GM19043 (cell line): ENCODE measurements at regions not wholly inside any gene's neighbourhood (a gene's known extent, or its start where the extent isn't known, plus 50 kb on each side); places are given as distances from the start of the nearest gene placed in this dataset.

ENCODE experiments used
- ATAC-seq: cut with Tn5 transposase; IDR thresholded peaks from one replicate; pipeline ENCODE4 v1.9.1; 2021; ENCODE audit warnings: low read depth; ENCODE audit not compliant: unreplicated experiment

- ATAC-seq = no peak
These were observed 847.6 kb downstream of the NTRK3 start for GRCh38 chr15:87408902-87409301.

- no peak for ATAC-seq
These were observed 852.6 kb downstream of the NTRK3 start for GRCh38 chr15:87403973-87404372.

- ATAC-seq = no peak
These were observed 854.6 kb downstream of the NTRK3 start for GRCh38 chr15:87401973-87402372.

- ATAC-seq = no peak
These were observed 861.9 kb downstream of the NTRK3 start for GRCh38 chr15:87394676-87395075.

GRCh38 chr15:87387766-87388165 lies 868.8 kb downstream of the NTRK3 start:
- ATAC-seq = no peak

GRCh38 chr15:87374339-87374738 lies 882.2 kb downstream of the NTRK3 start:
- no peak for ATAC-seq

- no peak for ATAC-seq
These were observed 887.3 kb downstream of the NTRK3 start for GRCh38 chr15:87369269-87369668.

- ATAC-seq = no peak
These were observed 888.0 kb downstream of the NTRK3 start for GRCh38 chr15:87368511-87368910.

- no peak for ATAC-seq
These were observed 891.4 kb downstream of the NTRK3 start for GRCh38 chr15:87365186-87365585.

GRCh38 chr15:87362531-87362930 lies 894.0 kb downstream of the NTRK3 start:
- no peak for ATAC-seq

- ATAC-seq = no peak
These were observed 898.8 kb downstream of the NTRK3 start for GRCh38 chr15:87357637-87358313.

GRCh38 chr15:87355946-87356345 lies 900.6 kb downstream of the NTRK3 start:
- no peak for ATAC-seq

- no peak for ATAC-seq
These were observed 901.7 kb downstream of the NTRK3 start for GRCh38 chr15:87354661-87355410.

- no peak for ATAC-seq
These were observed 907.4 kb downstream of the NTRK3 start for GRCh38 chr15:87349181-87349580.

GRCh38 chr15:87348746-87349145 lies 907.8 kb downstream of the NTRK3 start:
- no peak for ATAC-seq

- ATAC-seq = no peak
These were observed 908.6 kb downstream of the NTRK3 start for GRCh38 chr15:87347806-87348515.

- ATAC-seq = no peak
These were observed 910.6 kb downstream of the NTRK3 start for GRCh38 chr15:87345961-87346360.

- no peak for ATAC-seq
These were observed 912.6 kb downstream of the NTRK3 start for GRCh38 chr15:87343966-87344365.

- ATAC-seq = no peak
These were observed 916.2 kb downstream of the NTRK3 start for GRCh38 chr15:87340370-87340769.

GRCh38 chr15:87326269-87326668 lies 930.3 kb downstream of the NTRK3 start:
- ATAC-seq = no peak

- ATAC-seq = no peak
These were observed 933.7 kb downstream of the NTRK3 start for GRCh38 chr15:87322870-87323269.

GRCh38 chr15:87322265-87322664 lies 934.3 kb downstream of the NTRK3 start:
- no peak for ATAC-seq
